Cardiac muscle cell (in vitro differentiated cells and primary cell): ENCODE measurements at regions not wholly inside any gene's neighbourhood (a gene's known extent, or its start where the extent isn't known, plus 50 kb on each side); places are given as distances from the start of the nearest gene placed in this dataset.

Source experiments
- DNase-seq, 2 donors: peaks; one replicate each; pipeline versions ENCODE4 v3.0.0 to v3.0.0-alpha.2; 2010 to 2017; ENCODE audit warnings: low read depth in 1 of 2, low spot score in 1 of 2
- H3K27ac ChIP-seq: fragments of 200-600 bp; sonication (generic); 2 replicates; pipeline ENCODE4 v1.5.1; 2016
- H3K27me3 ChIP-seq: fragments of 200-600 bp; sonication (generic); 2 replicates; pipeline ENCODE4 v1.6.0; 2016; ENCODE audit warnings: control low read depth
- H3K36me3 ChIP-seq: fragments of 200-600 bp; sonication (generic); 2 replicates; pipeline ENCODE4 v1.5.1; 2016; ENCODE audit warnings: control low read depth
- H3K4me1 ChIP-seq: fragments of 200-600 bp; sonication (generic); 2 replicates; pipeline ENCODE4 v1.8.1; 2017; ENCODE audit warnings: low read depth, mild to moderate bottlenecking, mixed run types
- H3K4me3 ChIP-seq: fragments of 200-600 bp; sonication (generic); 2 replicates; pipeline ENCODE4 v1.5.1; 2016; ENCODE audit warnings: mild to moderate bottlenecking
- H3K9me3 ChIP-seq: fragments of 200-600 bp; sonication (generic); 2 replicates; pipeline ENCODE4 v1.5.1; 2017; ENCODE audit warnings: low read depth, mild to moderate bottlenecking, control low read depth
- CTCF ChIP-seq: IDR thresholded peaks from 2 replicates; pipeline ENCODE4 v1.5.1; 2012; ENCODE audit warnings: low read depth, mild to moderate bottlenecking, low read length

DNA sequence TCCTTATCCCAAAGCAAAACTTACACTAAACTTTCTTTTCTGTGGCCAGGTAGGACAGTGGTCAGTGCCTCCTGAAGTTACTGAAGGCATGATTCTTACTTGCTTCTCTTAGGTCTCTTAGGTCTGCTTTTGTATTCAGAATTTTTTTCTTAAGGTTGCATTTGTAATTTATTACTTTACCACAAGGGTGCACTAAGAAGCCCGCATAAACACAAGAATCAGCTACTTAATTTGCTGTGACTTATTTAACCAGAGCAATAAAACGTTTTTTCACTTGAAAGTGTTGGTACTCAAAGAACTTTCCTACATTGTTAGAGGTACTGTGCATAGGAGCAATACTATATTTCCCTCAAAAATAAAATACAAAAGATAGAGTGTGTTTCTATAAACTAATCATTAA, 75.4 kb upstream of the LAMA2 start:
- no peaks in the 10 kb centered on the region for H3K36me3 ChIP-seq
- no peak overlapping the region for H3K4me3 ChIP-seq
- peak; percentile 61 for TF ChIP-seq CTCF
- DNase-seq: peak; percentile 42 to 74
- no peak overlapping the region for H3K27ac ChIP-seq
- no peaks in the 10 kb centered on the region for H3K9me3 ChIP-seq
- H3K4me1 ChIP-seq: no peaks in the 10 kb centered on the region
- H3K27me3 ChIP-seq: no peaks in the 10 kb centered on the region

DNA sequence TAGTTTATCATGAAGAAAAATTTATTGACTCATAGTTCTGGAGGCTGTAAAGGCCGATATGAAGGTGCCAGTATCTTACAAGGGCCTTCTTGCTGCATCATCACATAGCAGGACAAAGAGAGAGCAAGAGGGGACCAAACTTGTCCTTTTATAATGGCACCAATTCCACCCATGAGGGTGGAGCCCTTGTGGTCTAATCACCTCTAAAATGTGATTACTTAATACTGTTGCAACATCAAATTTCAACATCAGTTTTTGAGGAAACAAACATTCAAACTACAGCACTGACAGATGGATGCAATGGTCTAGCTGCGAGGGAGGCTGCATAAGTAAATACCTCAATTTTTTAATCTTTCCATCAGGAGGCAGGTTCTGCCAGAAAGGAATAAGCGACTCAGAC, 76.7 kb upstream of the LAMA2 start:
- no peaks in the 10 kb centered on the region for H3K27me3 ChIP-seq
- no peaks in the 10 kb centered on the region for H3K4me1 ChIP-seq
- no peak overlapping the region for H3K27ac ChIP-seq
- no peaks in the 10 kb centered on the region for H3K36me3 ChIP-seq
- peak in 1 of 2 donors; percentile 66 for DNase-seq
- H3K9me3 ChIP-seq: no peaks in the 10 kb centered on the region
- H3K4me3 ChIP-seq: no peak overlapping the region
- TF ChIP-seq CTCF: no peak

GRCh38 chr6:128803911-128804310, 79.0 kb upstream of the LAMA2 start:
- TF ChIP-seq CTCF: no peak
- no peaks in the 10 kb centered on the region for H3K4me1 ChIP-seq
- no peaks in the 10 kb centered on the region for H3K36me3 ChIP-seq
- no peaks in the 10 kb centered on the region for H3K9me3 ChIP-seq
- H3K4me3 ChIP-seq: no peak overlapping the region
- H3K27ac ChIP-seq: no peak overlapping the region
- H3K27me3 ChIP-seq: no peaks in the 10 kb centered on the region
- peak in 1 of 2 donors; percentile 72 for DNase-seq

DNA sequence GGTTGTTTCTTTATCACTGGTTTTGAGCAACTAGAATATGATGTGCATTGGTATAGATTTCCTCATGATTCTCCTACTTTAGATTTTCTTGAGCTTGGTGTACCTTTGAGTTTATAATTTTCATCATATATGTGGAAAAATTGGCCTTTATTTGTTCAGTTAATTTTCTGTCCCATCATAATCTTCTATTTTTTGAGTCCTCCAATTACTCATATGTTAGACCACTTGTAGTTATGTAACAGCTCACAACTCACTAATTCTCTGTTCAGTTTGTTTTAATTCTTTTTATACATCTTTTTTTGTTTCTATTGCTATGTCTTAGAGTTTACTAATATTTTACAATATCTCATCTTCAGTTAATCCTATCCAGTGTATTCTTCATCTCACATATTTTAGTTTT, 81.3 kb upstream of the LAMA2 start:
- no peak for TF ChIP-seq CTCF
- H3K27me3 ChIP-seq: no peaks in the 10 kb centered on the region
- DNase-seq: no peak
- H3K27ac ChIP-seq: no peak overlapping the region
- H3K4me1 ChIP-seq: no peaks in the 10 kb centered on the region
- H3K9me3 ChIP-seq: no peaks in the 10 kb centered on the region
- H3K36me3 ChIP-seq: no peaks in the 10 kb centered on the region
- no peak overlapping the region for H3K4me3 ChIP-seq

GRCh38 chr6:128784266-128784665, 98.7 kb upstream of the LAMA2 start:
- no peaks in the 10 kb centered on the region for H3K9me3 ChIP-seq
- no peak for DNase-seq
- H3K36me3 ChIP-seq: no peaks in the 10 kb centered on the region
- no peak overlapping the region for H3K27ac ChIP-seq
- no peaks in the 10 kb centered on the region for H3K4me1 ChIP-seq
- no peaks in the 10 kb centered on the region for H3K27me3 ChIP-seq
- no peak overlapping the region for H3K4me3 ChIP-seq
- TF ChIP-seq CTCF: no peak

- DNase-seq: no peak
- no peaks in the 10 kb centered on the region for H3K36me3 ChIP-seq
Measured at GRCh38 chr6:128768187-128768586, 114.8 kb upstream of the LAMA2 start.

More at GRCh38 chr6:128768187-128768586, 114.8 kb upstream of the LAMA2 start:
- no peak for TF ChIP-seq CTCF
- Histone ChIP-seq H3K9me3 (no peaks in the 10 kb centered on the region), H3K27me3 (no peaks in the 10 kb centered on the region), H3K4me1 (no peaks in the 10 kb centered on the region), H3K4me3 (no peak overlapping the region), H3K27ac (no peak overlapping the region)
